GM19397 (cell line): ENCODE measurements at regions not wholly inside any gene's neighbourhood (a gene's known extent, or its start where the extent isn't known, plus 50 kb on each side); places are given as distances from the start of the nearest gene placed in this dataset.

Experiments used
- ATAC-seq: cut with Tn5 transposase; IDR thresholded peaks from one replicate; pipeline ENCODE4 v1.9.1; 2021; ENCODE audit warnings: mild to moderate bottlenecking, moderate library complexity; ENCODE audit not compliant: unreplicated experiment

DNA sequence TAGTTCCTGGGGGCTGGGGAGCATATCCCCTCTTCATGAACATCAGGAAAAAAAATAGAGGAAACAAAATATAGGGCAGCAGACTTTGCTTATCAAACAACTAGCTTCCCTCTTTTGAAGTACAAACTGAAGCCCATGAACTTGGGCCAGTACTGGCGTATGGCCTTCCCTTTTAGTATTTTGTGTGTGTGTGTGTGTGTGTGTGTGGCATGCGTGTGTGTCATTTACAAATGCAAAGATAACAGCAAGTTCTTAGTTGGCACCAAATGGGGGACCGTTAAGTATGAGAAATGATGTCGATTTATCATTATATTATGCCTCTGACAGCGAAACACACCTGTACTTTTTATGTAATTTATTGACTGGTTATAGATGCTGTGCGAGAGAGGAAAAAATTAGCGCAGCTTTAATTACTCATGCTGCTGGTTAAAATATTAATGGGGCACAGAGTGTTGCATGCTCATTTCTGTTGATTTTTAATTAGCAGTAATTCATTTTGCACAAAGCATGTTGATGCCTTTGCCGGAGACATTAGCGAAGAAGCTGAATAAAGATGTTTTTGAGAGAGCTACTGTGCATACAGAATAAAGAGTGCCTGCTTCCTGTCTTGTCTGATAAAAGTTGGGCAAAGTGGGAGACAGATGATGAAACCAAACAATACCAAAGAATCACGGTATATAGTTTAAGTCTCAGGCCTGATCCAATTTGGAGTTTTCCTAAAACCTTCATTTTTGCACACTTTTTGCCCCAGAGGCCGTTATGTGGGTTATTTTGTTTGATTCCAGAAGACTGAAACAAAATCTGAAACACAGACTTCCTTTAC lies 297.1 kb downstream of the SATB1 start:
- no peak for ATAC-seq

- ATAC-seq: peak; percentile 94
Measured at GRCh38 chr3:18127174-18127858, 297.8 kb downstream of the SATB1 start.

DNA sequence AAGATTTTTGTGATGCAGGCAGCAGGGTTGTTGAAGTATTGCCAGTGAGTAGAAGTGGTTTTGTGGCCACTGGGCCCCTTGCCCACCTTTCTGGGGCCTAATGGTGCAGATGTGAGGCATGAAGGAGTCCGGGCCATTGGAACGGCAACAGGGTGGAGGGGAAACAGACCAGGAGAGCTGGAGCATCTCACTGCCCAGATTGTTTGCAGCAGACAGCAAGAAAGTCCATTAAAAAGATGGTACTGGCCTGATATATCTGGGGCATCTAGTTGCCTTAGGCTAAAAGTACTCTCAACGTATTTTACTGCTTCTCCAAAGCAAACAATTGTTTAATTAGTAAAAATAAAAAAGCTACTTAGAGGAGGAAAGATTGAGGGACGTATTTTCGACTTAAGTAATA lies 298.4 kb downstream of the SATB1 start:
- ATAC-seq: no peak

DNA sequence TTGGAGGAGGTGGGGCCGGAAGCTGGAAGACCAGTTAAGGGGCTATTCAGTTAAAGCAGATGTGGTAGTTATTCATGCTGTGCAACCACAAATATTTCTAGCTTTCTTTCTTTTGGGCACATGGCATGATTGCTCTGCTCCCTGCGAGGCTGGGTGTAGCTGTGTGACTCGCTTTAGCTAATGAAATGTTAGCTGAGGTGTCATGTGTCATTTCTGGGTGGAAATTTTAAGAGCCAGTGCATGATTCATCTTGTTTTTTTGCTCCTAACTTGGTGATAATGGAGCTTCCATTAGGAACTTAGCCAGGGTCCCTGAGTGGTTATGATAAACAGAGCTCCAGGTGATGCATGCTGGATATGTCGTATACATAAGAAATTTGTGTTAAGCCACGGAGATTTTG lies 300.6 kb downstream of the SATB1 start:
- no peak for ATAC-seq

GRCh38 chr3:18122264-18122663 lies 302.9 kb downstream of the SATB1 start:
- no peak for ATAC-seq

DNA sequence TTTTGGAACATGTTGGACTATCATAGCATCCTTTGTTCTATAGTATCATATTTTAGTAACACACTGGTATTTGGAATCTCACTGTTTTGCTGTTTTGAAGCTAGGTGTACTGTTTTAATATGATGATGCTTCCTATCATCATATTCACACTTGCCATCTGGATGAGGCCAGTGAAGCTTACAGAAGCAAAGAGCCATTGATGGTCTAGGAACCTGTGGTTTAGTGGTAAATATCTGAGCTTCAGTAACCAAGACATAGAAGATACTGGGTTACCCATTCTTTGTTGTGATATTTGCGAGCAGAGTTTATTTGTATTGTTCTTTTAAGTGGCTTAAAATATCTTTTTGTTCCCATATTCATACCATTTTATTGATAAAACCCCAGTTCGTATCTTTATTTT lies 304.1 kb downstream of the SATB1 start:
- no peak for ATAC-seq

GRCh38 chr3:18119866-18120265 lies 305.3 kb downstream of the SATB1 start:
- no peak for ATAC-seq

GRCh38 chr3:18114894-18115293 lies 310.2 kb downstream of the SATB1 start:
- ATAC-seq: no peak

GRCh38 chr3:18113417-18113816 lies 311.7 kb downstream of the SATB1 start:
- ATAC-seq: no peak

- no peak for ATAC-seq
Measured at GRCh38 chr3:18112674-18113375, 312.3 kb downstream of the SATB1 start.

DNA sequence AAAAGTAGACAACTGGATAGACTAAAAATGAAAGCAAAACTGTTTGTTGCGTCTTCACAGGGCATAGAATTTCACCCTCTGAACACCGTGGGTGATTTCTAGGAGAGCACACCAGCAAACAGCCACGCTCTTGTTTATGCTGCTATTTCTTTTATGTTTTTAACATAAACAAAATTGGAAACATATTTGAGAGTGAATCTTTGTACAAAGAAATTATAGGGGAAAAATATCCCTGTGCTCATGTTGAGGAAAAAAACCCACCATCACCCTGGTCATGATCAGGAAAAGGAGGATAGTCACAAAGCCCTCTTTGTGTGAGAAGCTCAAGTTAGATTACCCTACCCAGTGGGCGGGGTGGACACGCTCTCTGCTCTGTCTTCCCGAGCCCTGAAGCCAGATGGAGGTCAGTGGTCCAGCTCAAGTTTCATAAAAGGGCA lies 313.3 kb downstream of the SATB1 start:
- peak; percentile 95 for ATAC-seq

DNA sequence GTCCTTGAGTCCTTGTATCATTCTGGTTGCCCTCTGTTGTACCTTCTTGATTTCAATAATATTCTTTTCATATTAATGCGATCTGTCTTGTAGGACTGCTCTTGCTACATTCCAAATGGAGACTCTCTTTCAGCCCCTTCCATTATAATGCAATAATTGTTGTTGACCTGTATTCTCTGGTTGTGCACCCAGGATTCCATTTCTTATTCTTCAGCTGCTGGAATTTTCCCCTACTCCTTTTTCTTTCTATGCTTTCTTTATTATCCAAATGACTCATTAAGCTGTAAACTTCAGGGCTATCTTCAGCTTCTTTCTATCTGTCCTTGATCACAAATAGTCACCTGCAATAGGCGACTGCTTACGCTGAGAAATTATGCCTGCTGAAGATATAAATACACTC lies 321.5 kb downstream of the SATB1 start:
- no peak for ATAC-seq

GRCh38 chr3:18100121-18100520 lies 325.0 kb downstream of the SATB1 start:
- no peak for ATAC-seq

GRCh38 chr3:18099611-18100010 lies 325.5 kb downstream of the SATB1 start:
- ATAC-seq: no peak

GRCh38 chr3:18098960-18099587 lies 326.1 kb downstream of the SATB1 start:
- no peak for ATAC-seq

GRCh38 chr3:18097989-18098388 lies 327.1 kb downstream of the SATB1 start:
- ATAC-seq: no peak

DNA sequence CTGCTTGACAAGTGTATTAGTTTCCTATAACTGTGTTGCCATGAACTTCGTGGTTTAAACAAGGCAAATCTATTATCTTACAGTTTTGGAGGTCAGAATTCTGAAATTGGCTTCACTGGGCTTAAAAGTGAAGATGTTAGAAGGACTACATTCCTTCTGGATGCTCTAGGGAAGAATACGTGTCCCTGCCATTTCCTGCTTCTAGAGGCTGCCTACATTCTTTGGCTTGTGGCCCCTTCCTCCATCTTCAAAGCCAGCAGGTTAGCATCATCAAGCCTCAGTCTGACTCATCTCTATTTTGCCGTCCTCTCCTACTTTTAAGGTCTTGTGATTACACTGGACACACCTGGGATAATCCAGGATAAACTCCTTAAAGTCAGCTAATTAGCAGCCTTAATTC lies 327.7 kb downstream of the SATB1 start:
- ATAC-seq: no peak

- no peak for ATAC-seq
Measured at GRCh38 chr3:18092726-18093125, 332.4 kb downstream of the SATB1 start.

GRCh38 chr3:18090377-18090776 lies 334.8 kb downstream of the SATB1 start:
- ATAC-seq: no peak

DNA sequence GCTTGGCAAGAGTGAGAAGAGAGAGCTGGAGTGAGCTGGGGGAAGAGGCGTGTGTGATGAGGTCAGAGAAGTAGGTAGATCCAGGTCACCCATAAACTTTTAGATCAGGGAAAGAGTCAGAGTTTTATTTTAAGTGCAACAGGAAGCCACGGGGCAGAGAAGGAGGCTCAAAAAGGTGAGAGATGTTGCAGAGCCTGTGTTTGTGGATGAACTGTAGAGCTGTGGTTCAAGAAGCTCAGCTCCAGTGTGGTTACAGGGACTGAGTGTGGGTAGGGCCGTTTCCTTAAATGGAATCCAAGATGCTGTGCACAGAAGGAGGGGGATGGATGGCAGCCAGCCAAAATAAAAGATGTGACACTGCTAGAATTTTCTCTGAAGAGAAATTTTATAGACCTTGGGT lies 337.2 kb downstream of the SATB1 start:
- no peak for ATAC-seq

DNA sequence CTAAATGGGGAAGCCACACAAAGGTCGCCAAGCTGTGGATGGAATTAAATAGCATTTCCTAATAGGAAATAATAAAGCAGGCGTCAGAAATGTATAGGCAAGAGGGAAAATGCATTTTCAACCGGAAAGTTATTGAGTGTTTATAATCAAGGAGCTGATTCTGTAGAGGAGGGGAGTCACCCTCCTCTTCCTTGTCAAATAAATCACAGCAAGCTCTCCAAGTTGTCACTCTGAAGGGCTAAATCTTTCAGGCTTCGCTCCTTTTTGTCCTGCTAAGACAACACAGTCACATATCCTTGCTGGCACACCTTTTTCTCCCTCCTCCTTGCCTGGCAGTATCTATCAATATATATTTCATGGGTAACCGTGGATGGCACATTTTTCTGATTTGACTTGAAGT lies 338.4 kb downstream of the SATB1 start:
- no peak for ATAC-seq
